HG03575 (cell line): ENCODE measurements at regions not wholly inside any gene's neighbourhood (a gene's known extent, or its start where the extent isn't known, plus 50 kb on each side); places are given as distances from the start of the nearest gene placed in this dataset.

Experiments
- ATAC-seq: cut with Tn5 transposase; IDR thresholded peaks from one replicate; pipeline ENCODE4 v1.9.1; 2021; ENCODE audit not compliant: unreplicated experiment, insufficient number of reproducible peaks, low FRiP score; ENCODE audit errors: extremely low read depth

GRCh38 chr20:6515261-6515660, 252.2 kb upstream of the BMP2 start:
- ATAC-seq: no peak

DNA sequence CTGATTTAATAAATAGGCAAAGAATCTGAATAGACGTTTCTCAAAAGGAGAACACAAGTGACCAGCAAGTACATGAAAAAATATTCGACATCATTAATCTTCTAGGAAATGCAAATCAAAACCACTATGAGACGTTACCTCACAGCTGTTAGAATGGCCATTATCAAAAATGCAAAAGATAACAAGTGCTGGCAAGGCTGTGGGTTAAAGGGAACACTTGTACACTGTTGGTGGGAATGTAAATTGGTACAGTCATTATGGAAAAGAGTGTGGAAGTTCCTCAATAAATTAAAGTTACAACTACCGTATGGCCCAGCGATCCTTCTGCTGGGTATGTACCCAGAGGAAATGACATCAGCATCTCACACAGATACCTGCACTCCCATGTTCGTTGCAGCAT, 253.9 kb upstream of the BMP2 start:
- no peak for ATAC-seq

GRCh38 chr20:6509374-6509773, 258.1 kb upstream of the BMP2 start:
- no peak for ATAC-seq

DNA sequence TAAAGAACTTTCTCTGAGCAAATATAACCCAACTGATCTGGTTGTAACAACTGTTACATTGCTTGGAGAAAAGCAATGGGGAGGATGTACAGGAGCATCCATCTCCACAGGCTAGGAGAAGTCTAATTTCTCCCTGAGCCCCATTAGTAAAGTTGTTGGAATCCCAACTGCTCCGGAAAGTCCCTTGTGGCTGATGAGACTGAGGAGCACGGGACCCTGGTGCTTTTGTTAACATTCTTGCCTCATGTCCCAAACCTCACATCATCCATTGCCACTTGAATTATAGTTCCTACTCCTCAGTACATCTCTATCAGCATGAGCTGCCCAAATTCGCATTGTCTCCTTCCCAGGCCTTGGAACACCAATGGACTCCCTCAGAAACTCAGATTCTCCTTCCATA, 260.6 kb upstream of the BMP2 start:
- ATAC-seq: no peak

DNA sequence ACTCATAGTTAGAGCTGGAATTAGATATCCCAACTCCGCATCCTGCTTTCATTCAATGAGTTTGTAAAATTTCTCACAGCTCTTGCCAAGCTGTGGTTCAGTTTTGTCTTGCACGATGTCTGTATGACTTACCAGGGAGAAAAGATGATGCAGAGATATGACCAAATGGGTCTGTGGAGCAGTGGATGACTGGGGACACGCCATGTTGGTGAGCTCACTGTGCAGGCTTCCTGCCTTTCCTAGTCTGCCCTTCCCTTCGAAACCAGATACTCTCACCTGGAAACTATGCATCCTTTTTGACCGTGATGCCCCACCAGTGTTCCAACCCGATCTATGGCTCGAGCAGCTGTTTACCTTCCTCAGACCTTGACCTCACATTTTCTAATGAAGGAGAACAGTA, 262.7 kb upstream of the BMP2 start:
- no peak for ATAC-seq

GRCh38 chr20:6504179-6504578, 263.3 kb upstream of the BMP2 start:
- no peak for ATAC-seq

- ATAC-seq: no peak
Measured at GRCh38 chr20:6502999-6503398, 264.5 kb upstream of the BMP2 start.

DNA sequence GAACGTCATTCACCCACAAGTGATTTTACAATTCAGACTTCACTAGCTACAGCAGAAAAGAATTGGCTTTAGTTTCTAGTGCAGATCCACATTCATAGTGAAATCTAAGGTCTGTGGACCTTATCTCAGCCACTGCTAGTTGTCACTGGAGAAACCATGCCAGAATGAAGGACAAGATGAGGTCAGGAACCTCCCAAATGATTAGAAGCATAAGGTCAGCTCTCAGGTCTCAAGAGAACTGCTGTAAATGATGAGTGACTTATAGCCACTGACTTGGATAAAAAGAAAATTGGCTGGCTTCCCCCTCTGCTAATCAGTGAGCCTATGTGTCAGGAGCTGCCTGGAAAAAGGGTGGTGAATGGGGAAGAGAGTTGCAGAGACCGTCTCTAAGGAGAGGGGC, 265.3 kb upstream of the BMP2 start:
- no peak for ATAC-seq

DNA sequence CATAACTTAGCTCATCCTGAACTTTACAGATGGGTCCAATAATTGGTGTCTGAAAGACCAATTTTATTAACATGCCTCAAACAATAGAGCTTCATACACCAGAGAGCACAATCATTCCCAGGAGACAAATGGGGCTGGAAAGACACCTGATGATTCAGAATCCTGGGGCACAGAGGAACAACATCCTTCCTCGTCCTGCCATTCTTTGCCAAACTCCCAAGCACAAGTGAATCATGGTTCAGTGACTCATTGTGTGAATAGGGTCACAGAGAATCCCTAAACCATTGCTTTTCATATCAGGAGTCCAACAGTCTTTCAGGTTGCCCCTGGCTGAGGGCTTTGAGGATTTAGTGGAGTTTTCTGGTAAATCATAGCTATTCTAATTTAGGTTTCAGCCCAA, 266.4 kb upstream of the BMP2 start:
- ATAC-seq: no peak

DNA sequence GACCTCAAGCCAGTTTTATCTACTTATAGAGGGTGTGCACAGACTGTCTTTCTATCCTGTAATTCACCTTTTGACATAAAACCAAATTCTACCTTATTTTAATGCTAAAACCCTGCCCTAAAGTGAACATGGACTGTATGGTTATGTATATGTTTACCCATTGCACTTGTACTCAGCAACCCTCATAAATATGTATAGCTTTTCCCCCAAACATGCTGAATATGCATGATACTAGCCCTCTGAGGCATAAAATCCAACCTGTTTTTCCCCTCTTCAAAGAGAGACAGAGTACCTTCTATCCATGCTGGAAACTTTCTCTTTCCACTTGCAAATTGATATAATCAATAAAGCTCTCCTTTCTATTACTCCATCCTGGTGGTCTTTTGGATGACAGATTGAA, 267.9 kb upstream of the BMP2 start:
- no peak for ATAC-seq

GRCh38 chr20:6496874-6497273, 270.6 kb upstream of the BMP2 start:
- ATAC-seq: no peak

DNA sequence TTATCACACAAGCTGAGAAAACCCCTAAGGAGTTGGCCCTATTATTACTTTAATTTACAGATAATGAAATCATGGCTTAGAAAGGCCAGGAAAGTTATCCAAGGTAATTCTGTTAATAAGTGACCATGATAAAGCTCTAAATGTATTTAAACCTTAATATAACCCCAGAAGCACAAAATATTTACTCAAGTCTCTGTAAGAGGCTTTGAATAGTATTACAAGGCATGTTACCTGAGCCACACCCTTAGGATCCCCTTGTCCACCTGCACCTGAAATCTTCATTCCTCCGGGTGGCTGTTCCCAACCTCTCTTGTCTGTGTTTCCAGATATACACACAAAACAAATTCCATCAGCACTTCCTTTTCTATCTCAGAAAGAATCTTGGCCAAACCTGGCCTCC, 271.6 kb upstream of the BMP2 start:
- no peak for ATAC-seq

- ATAC-seq: no peak
Measured at GRCh38 chr20:6492271-6493055, 275.0 kb upstream of the BMP2 start.

DNA sequence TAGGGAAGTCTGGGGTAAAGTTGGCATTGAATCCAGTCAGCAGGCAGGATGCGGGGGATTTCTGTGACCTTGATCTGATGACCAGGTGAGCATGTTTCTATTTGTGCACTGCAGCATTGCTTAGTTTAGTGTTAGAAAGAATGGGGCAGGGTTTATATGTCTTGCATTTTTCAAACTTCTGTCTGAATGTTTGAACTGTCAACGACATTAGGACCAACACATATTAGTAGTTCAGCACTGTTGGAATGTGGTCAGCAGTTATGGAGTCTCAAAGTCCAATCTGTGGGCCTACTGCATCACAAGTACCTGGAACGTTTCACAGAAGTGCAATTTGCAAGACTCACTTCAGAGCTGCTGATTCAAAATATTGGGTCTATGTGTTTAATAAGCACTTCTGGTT, 276.6 kb upstream of the BMP2 start:
- no peak for ATAC-seq

DNA sequence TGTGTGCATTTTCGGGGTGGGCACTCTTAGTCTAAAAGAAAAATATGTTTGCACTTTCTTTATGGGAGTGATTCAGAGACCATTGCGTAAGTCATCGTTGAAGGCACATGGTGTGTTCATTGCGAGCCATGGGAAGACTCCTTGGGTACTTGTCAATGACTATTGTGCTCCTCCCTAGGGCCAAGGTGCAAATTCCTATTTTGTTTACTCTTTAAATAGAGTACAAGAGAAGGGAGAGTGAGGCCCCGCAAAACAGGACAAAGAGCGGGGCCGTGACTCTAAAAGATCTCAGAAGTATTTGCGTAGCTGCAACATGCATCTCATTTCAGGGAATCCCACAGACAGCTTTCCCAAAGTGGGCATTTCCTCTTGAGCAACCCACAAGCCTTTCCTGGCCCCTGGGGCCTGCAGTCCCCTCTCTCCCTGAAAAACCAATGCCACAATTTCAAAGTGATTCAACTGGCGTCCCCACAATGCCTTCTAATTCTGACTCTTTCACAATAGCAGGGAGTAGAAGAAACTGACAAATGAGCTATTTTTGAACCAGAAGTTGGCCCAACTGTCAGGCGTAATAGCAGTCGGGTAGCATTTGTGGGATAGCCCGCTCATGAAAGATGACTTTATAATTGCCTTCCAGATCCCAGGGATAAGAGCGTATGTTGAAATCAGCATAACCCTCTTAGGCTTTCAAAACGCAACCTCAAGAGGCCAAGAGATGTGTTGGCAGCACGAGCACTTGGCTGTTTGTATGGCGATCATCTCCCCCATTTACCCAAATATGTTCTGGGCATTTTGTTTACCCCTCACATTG, 277.9 kb upstream of the BMP2 start:
- no peak for ATAC-seq

DNA sequence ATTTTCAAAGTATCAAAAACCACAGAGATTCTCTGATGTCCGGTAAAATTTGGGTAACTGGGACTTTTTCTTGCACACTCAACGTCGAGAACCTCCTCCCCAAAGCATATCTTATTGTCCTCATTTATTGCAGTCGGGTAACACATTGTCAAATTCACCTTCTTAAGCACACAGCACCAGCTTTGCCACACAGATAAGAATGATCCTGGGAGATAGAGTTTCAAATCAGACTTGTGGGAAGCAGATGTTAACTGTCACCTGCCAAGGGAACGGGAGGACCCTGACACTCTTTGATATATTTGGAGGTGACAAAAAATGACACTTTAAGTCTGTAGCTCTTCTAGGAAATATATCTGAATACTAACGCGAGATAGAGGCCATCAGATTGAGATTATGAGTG, 282.1 kb upstream of the BMP2 start:
- no peak for ATAC-seq

DNA sequence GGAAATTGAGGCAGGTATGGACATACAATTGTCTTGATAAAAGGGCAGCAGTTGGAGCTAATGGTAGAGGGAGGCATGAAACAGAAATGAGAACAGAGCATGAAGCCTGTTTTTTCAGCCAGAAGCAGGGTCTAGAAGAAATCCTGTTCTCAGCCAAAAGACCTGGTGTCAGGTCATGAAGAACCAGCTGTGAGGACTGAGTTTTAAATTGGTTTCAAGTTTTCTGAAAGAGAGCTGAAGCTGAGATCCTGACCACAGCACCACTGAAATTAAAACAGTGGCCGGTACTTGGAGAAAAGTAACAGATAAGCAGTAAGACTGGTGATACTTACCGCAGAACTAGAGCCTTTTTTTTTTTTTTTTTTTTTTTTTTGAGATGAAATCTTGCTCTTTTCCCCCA, 283.8 kb upstream of the BMP2 start:
- no peak for ATAC-seq

DNA sequence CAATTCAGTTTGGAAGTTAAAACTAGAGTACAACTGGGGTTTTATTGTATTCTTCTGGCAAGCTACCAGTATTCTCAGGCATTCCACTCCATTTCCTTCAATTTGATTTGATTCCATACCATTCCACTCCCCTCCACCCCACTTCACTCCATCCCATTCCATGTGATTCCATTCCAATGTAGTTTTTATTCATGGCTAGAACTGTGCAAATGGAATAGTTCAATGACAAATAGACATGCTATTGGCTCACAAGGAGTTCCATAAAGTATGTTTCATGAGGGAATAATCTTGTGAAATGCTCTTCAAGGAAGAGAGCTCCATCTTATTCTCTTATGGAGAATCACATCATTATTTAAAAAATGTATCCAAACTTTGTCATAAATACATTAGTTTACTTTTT, 285.0 kb upstream of the BMP2 start:
- ATAC-seq: no peak

GRCh38 chr20:6480328-6481200, 286.9 kb upstream of the BMP2 start:
- no peak for ATAC-seq

- no peak for ATAC-seq
Measured at GRCh38 chr20:6473197-6473596, 294.3 kb upstream of the BMP2 start.
